ENCODE measurements at regions not wholly inside any gene's neighbourhood (a gene's known extent, or its start where the extent isn't known, plus 50 kb on each side); places are given as distances from the start of the nearest gene placed in this dataset.

GRCh38 chr14:87863047-87863446, 129.9 kb downstream of the GALC start:
- 98% methylated on average over 3 of the region's 3 CpGs for WGBS

GRCh38 chr14:87852107-87852506, 140.9 kb downstream of the GALC start:
- H3K9me3 ChIP-seq (ENCODE audit: control insufficient read depth in 2 of 2, insufficient read depth in 1 of 2, low read length in 1 of 2), result no peaks in the 10 kb centered on the region
- H3K27me3 ChIP-seq (ENCODE audit: control insufficient read depth in 2 of 2, insufficient read depth in 1 of 2, low read length in 1 of 2), result no peaks in the 10 kb centered on the region
- 91% methylated on average over 3 of the region's 3 CpGs for WGBS
- no peak overlapping the region for H3K27ac ChIP-seq (ENCODE audit: low read depth in 1 of 2, low read length in 1 of 2)
- DNase-seq (ENCODE audit: low read depth in 6 of 9, low spot score in 9 of 9), result no peak
- H3K4me3 ChIP-seq (ENCODE audit: low read length in 2 of 2), result no peak overlapping the region
- no peaks in the 10 kb centered on the region for H3K4me1 ChIP-seq (ENCODE audit: control insufficient read depth in 2 of 2, insufficient read depth in 2 of 2, low read length in 2 of 2)
- H3K36me3 ChIP-seq (ENCODE audit: control insufficient read depth in 2 of 2, insufficient read depth in 2 of 2, low read length in 1 of 2), result no peaks in the 10 kb centered on the region

More at GRCh38 chr14:87863047-87863446, 129.9 kb downstream of the GALC start:
- no peak overlapping the region for H3K4me3 ChIP-seq (ENCODE audit: low read length in 2 of 2)
- no peak overlapping the region for H3K27ac ChIP-seq (ENCODE audit: low read depth in 1 of 2, low read length in 1 of 2)
- no peak for DNase-seq (ENCODE audit: low read depth in 6 of 9, low spot score in 9 of 9)
- no peaks in the 10 kb centered on the region for H3K36me3 ChIP-seq (ENCODE audit: control insufficient read depth in 2 of 2, insufficient read depth in 2 of 2, low read length in 1 of 2)
- no peaks in the 10 kb centered on the region for H3K9me3 ChIP-seq (ENCODE audit: control insufficient read depth in 2 of 2, insufficient read depth in 1 of 2, low read length in 1 of 2)
- no peaks in the 10 kb centered on the region for H3K27me3 ChIP-seq (ENCODE audit: control insufficient read depth in 2 of 2, insufficient read depth in 1 of 2, low read length in 1 of 2)
- no peaks in the 10 kb centered on the region for H3K4me1 ChIP-seq (ENCODE audit: control insufficient read depth in 2 of 2, insufficient read depth in 2 of 2, low read length in 2 of 2)

- 82% methylated on average over 2 of the region's 2 CpGs for WGBS
- Histone ChIP-seq H3K27me3 (ENCODE audit: control insufficient read depth in 2 of 2, insufficient read depth in 1 of 2, low read length in 1 of 2) (no peaks in the 10 kb centered on the region), H3K4me3 (ENCODE audit: low read length in 2 of 2) (no peak overlapping the region), H3K36me3 (ENCODE audit: control insufficient read depth in 2 of 2, insufficient read depth in 2 of 2, low read length in 1 of 2) (no peaks in the 10 kb centered on the region), H3K9me3 (ENCODE audit: control insufficient read depth in 2 of 2, insufficient read depth in 1 of 2, low read length in 1 of 2) (no peaks in the 10 kb centered on the region), H3K27ac (ENCODE audit: low read depth in 1 of 2, low read length in 1 of 2) (no peak overlapping the region), H3K4me1 (ENCODE audit: control insufficient read depth in 2 of 2, insufficient read depth in 2 of 2, low read length in 2 of 2) (no peaks in the 10 kb centered on the region)
- DNase-seq (ENCODE audit: low read depth in 6 of 9, low spot score in 9 of 9), result no peak
Observed at GRCh38 chr14:87851190-87851589, 141.8 kb downstream of the GALC start.

- Histone ChIP-seq H3K4me3 (ENCODE audit: low read length in 2 of 2) (no peak overlapping the region), H3K27me3 (ENCODE audit: control insufficient read depth in 2 of 2, insufficient read depth in 1 of 2, low read length in 1 of 2) (no peaks in the 10 kb centered on the region), H3K27ac (ENCODE audit: low read depth in 1 of 2, low read length in 1 of 2) (peak overlapping the region in 1 of 2 donors; percentile 20), H3K9me3 (ENCODE audit: control insufficient read depth in 2 of 2, insufficient read depth in 1 of 2, low read length in 1 of 2) (no peaks in the 10 kb centered on the region), H3K4me1 (ENCODE audit: control insufficient read depth in 2 of 2, insufficient read depth in 2 of 2, low read length in 2 of 2) (no peaks in the 10 kb centered on the region), H3K36me3 (ENCODE audit: control insufficient read depth in 2 of 2, insufficient read depth in 2 of 2, low read length in 1 of 2) (no peaks in the 10 kb centered on the region)
- no peak for DNase-seq (ENCODE audit: low read depth in 6 of 9, low spot score in 9 of 9)
- WGBS, result 82% methylated on average over 4 of the region's 4 CpGs
Observed at GRCh38 chr14:87847216-87847755, 145.7 kb downstream of the GALC start.

- no peaks in the 10 kb centered on the region for H3K9me3 ChIP-seq (ENCODE audit: control insufficient read depth in 2 of 2, insufficient read depth in 1 of 2, low read length in 1 of 2)
- DNase-seq (ENCODE audit: low read depth in 6 of 9, low spot score in 9 of 9), result no peak
- H3K4me3 ChIP-seq (ENCODE audit: low read length in 2 of 2), result no peak overlapping the region
- H3K36me3 ChIP-seq (ENCODE audit: control insufficient read depth in 2 of 2, insufficient read depth in 2 of 2, low read length in 1 of 2), result no peaks in the 10 kb centered on the region
- no peaks in the 10 kb centered on the region for H3K4me1 ChIP-seq (ENCODE audit: control insufficient read depth in 2 of 2, insufficient read depth in 2 of 2, low read length in 2 of 2)
- H3K27me3 ChIP-seq (ENCODE audit: control insufficient read depth in 2 of 2, insufficient read depth in 1 of 2, low read length in 1 of 2), result no peaks in the 10 kb centered on the region
- no peak overlapping the region for H3K27ac ChIP-seq (ENCODE audit: low read depth in 1 of 2, low read length in 1 of 2)
- 94% methylated on average over 2 of the region's 2 CpGs for WGBS
Observed at GRCh38 chr14:87840906-87841305, 152.1 kb downstream of the GALC start.

GRCh38 chr14:87838931-87839330, 154.1 kb downstream of the GALC start:
- H3K4me3 ChIP-seq (ENCODE audit: low read length in 2 of 2), result no peak overlapping the region
- no peaks in the 10 kb centered on the region for H3K4me1 ChIP-seq (ENCODE audit: control insufficient read depth in 2 of 2, insufficient read depth in 2 of 2, low read length in 2 of 2)
- no peak overlapping the region for H3K27ac ChIP-seq (ENCODE audit: low read depth in 1 of 2, low read length in 1 of 2)
- H3K36me3 ChIP-seq (ENCODE audit: control insufficient read depth in 2 of 2, insufficient read depth in 2 of 2, low read length in 1 of 2), result no peaks in the 10 kb centered on the region
- DNase-seq (ENCODE audit: low read depth in 6 of 9, low spot score in 9 of 9), result no peak
- H3K9me3 ChIP-seq (ENCODE audit: control insufficient read depth in 2 of 2, insufficient read depth in 1 of 2, low read length in 1 of 2), result no peaks in the 10 kb centered on the region
- no peaks in the 10 kb centered on the region for H3K27me3 ChIP-seq (ENCODE audit: control insufficient read depth in 2 of 2, insufficient read depth in 1 of 2, low read length in 1 of 2)
- 91% methylated on average over 2 of the region's 2 CpGs for WGBS

GRCh38 chr14:87837296-87837695, 155.7 kb downstream of the GALC start:
- Histone ChIP-seq H3K9me3 (ENCODE audit: control insufficient read depth in 2 of 2, insufficient read depth in 1 of 2, low read length in 1 of 2) (no peaks in the 10 kb centered on the region), H3K4me1 (ENCODE audit: control insufficient read depth in 2 of 2, insufficient read depth in 2 of 2, low read length in 2 of 2) (no peaks in the 10 kb centered on the region), H3K36me3 (ENCODE audit: control insufficient read depth in 2 of 2, insufficient read depth in 2 of 2, low read length in 1 of 2) (no peaks in the 10 kb centered on the region), H3K27ac (ENCODE audit: low read depth in 1 of 2, low read length in 1 of 2) (no peak overlapping the region), H3K4me3 (ENCODE audit: low read length in 2 of 2) (no peak overlapping the region), H3K27me3 (ENCODE audit: control insufficient read depth in 2 of 2, insufficient read depth in 1 of 2, low read length in 1 of 2) (no peaks in the 10 kb centered on the region)
- 98% methylated on average over 1 of the region's 1 CpG for WGBS
- DNase-seq (ENCODE audit: low read depth in 6 of 9, low spot score in 9 of 9), result no peak

GRCh38 chr14:87834594-87834993, 158.4 kb downstream of the GALC start:
- Histone ChIP-seq H3K27me3 (ENCODE audit: control insufficient read depth in 2 of 2, insufficient read depth in 1 of 2, low read length in 1 of 2) (no peaks in the 10 kb centered on the region), H3K9me3 (ENCODE audit: control insufficient read depth in 2 of 2, insufficient read depth in 1 of 2, low read length in 1 of 2) (no peaks in the 10 kb centered on the region), H3K27ac (ENCODE audit: low read depth in 1 of 2, low read length in 1 of 2) (no peak overlapping the region), H3K36me3 (ENCODE audit: control insufficient read depth in 2 of 2, insufficient read depth in 2 of 2, low read length in 1 of 2) (no peaks in the 10 kb centered on the region), H3K4me3 (ENCODE audit: low read length in 2 of 2) (no peak overlapping the region), H3K4me1 (ENCODE audit: control insufficient read depth in 2 of 2, insufficient read depth in 2 of 2, low read length in 2 of 2) (no peaks in the 10 kb centered on the region)
- WGBS, result 89% methylated on average over 1 of the region's 1 CpG
- no peak for DNase-seq (ENCODE audit: low read depth in 6 of 9, low spot score in 9 of 9)

- Histone ChIP-seq H3K27me3 (ENCODE audit: control insufficient read depth in 2 of 2, insufficient read depth in 1 of 2, low read length in 1 of 2) (no peaks in the 10 kb centered on the region), H3K36me3 (ENCODE audit: control insufficient read depth in 2 of 2, insufficient read depth in 2 of 2, low read length in 1 of 2) (no peaks in the 10 kb centered on the region), H3K9me3 (ENCODE audit: control insufficient read depth in 2 of 2, insufficient read depth in 1 of 2, low read length in 1 of 2) (no peaks in the 10 kb centered on the region), H3K4me1 (ENCODE audit: control insufficient read depth in 2 of 2, insufficient read depth in 2 of 2, low read length in 2 of 2) (no peaks in the 10 kb centered on the region), H3K27ac (ENCODE audit: low read depth in 1 of 2, low read length in 1 of 2) (no peak overlapping the region), H3K4me3 (ENCODE audit: low read length in 2 of 2) (no peak overlapping the region)
- 96% methylated on average over 1 of the region's 1 CpG for WGBS
- no peak for DNase-seq (ENCODE audit: low read depth in 6 of 9, low spot score in 9 of 9)
Observed at GRCh38 chr14:87833026-87833425, 160.0 kb downstream of the GALC start.

Measured in thymus (tissue), 11 donors.